GM12878 (cell line): ENCODE measurements at regions not wholly inside any gene's neighbourhood (a gene's known extent, or its start where the extent isn't known, plus 50 kb on each side); places are given as distances from the start of the nearest gene placed in this dataset.

ENCODE experiments used
- ATAC-seq: fragments of 200-7000 bp; cut with Tn5 transposase; 3 replicates; pipeline ENCODE4 v1.9.1; 2020; ENCODE audit warnings: mild to moderate bottlenecking, moderate library complexity
- BruUV-seq: library from RNA; stranded (reverse); fragments of 400-500 nt; replicated peaks from 2 replicates; lab custom pipeline; 2021; lab: Mats Ljungman, UMichigan
- CTCF ChIA-PET: fragments of 300-600 bp; sonication (Branson Sonifier 250); formaldehyde crosslinking; extraction: SDS; loops from one replicate; lab custom pipeline; 2021; ENCODE audit warnings: inconsistent platforms; lab: Yijun Ruan, JAX
- POLR2A ChIA-PET: fragments of 350-600 bp; formaldehyde crosslinking; extraction: SDS; loops from one replicate; lab custom pipeline; 2021; ENCODE audit warnings: inconsistent platforms; lab: Charles Lee
- RAD21 ChIA-PET: fragments of 300-600 bp; sonication (Branson Sonifier 250); formaldehyde crosslinking; loops from one replicate; lab custom pipeline; 2023; ENCODE audit warnings: antibody characterized with exemption; ENCODE audit not compliant: unreplicated experiment; lab: Charles Lee
- SMC1A ChIA-PET: fragments of 300-600 bp; sonication (Branson Sonifier 250); formaldehyde crosslinking; loops from one replicate; lab custom pipeline; 2023; ENCODE audit not compliant: unreplicated experiment, uncharacterized antibody; lab: Charles Lee
- DNase-seq: peaks from one replicate; pipeline ENCODE4 v3.0.0-alpha.2; 2011; ENCODE audit warnings: low read depth, low spot score
- FAIRE-seq: peaks from 3 replicates; lab custom pipeline; 2011; peaks lifted over from hg19 to GRCh38; lab: Jason Lieb, UNC
- H2AFZ ChIP-seq: 2 replicates; pipeline ENCODE4 v1.6.0; 2011; ENCODE audit warnings: low read depth, low read length, control low read depth; ENCODE audit not compliant: control insufficient read depth
- H3K27ac ChIP-seq: 2 replicates; pipeline ENCODE4 v1.5.1; 2011; ENCODE audit warnings: control low read depth; ENCODE audit not compliant: control insufficient read depth, insufficient read depth
- H3K27me3 ChIP-seq, 2 experiments: replicated peaks in 1 of 2; 2 replicates each; pipeline versions ENCODE4 v1.6.0 to v1.6.1; 2011; ENCODE audit warnings: low read length in 1 of 2; ENCODE audit not compliant: control insufficient read depth in 2 of 2, insufficient read depth in 2 of 2
- H3K36me3 ChIP-seq, 2 experiments: 2 replicates each; pipeline ENCODE4 v1.5.1; 2011; ENCODE audit warnings: low read length in 1 of 2; ENCODE audit not compliant: control insufficient read depth in 2 of 2, insufficient read depth in 2 of 2
- H3K4me1 ChIP-seq: 2 replicates; pipeline ENCODE4 v1.6.1; 2011; ENCODE audit warnings: mild to moderate bottlenecking, low read length, moderate library complexity, mixed read lengths; ENCODE audit not compliant: control insufficient read depth, insufficient read depth
- H3K4me2 ChIP-seq: 2 replicates; pipeline ENCODE4 v1.6.0; 2011; ENCODE audit warnings: control low read depth; ENCODE audit not compliant: control insufficient read depth, insufficient read depth
- H3K4me3 ChIP-seq: fragments of 200-600 bp; sonication (generic); 2 replicates; pipeline ENCODE4 v1.5.1; 2016
- H3K79me2 ChIP-seq: 2 replicates; pipeline ENCODE4 v1.6.0; 2011; ENCODE audit warnings: low read length; ENCODE audit not compliant: control insufficient read depth, insufficient read depth
- H3K9ac ChIP-seq: 2 replicates; pipeline ENCODE4 v1.8.0; 2011; ENCODE audit warnings: low read length, control low read depth, mixed read lengths; ENCODE audit not compliant: control insufficient read depth, insufficient read depth
- H3K9me3 ChIP-seq: replicated peaks from 3 replicates; pipeline ENCODE4 v1.5.1; 2011; ENCODE audit warnings: mild to moderate bottlenecking, low read length; ENCODE audit not compliant: control insufficient read depth, insufficient read depth
- H4K20me1 ChIP-seq: 2 replicates; pipeline ENCODE4 v1.6.0; 2011; ENCODE audit not compliant: control insufficient read depth, insufficient read depth
- ATF7 ChIP-seq: fragments of 450-650 bp; IDR thresholded peaks from 2 replicates; pipeline ENCODE4 v1.6.1; 2016; ENCODE audit warnings: low read depth, mild to moderate bottlenecking
- BCLAF1 ChIP-seq: fragments of 450-650 bp; IDR thresholded peaks from 2 replicates; pipeline ENCODE4 v1.6.1; 2017; ENCODE audit warnings: antibody characterized with exemption, mild to moderate bottlenecking, moderate library complexity
- CHD4 ChIP-seq: fragments of 200-600 bp; sonication (generic); IDR thresholded peaks from 2 replicates; pipeline ENCODE4 v1.6.1; 2016; ENCODE audit warnings: mild to moderate bottlenecking
- EGR1 ChIP-seq, 2 experiments: IDR thresholded peaks; 1 replicate in 1 of 2; 2 replicates in 1 of 2; pipeline ENCODE4 v1.6.1; 2011 to 2012; ENCODE audit warnings: low read depth in 2 of 2, low read length in 2 of 2, borderline replicate concordance in 1 of 2, mild to moderate bottlenecking in 1 of 2, moderate library complexity in 1 of 2
- HDGF ChIP-seq: fragments of 450-650 bp; IDR thresholded peaks from 2 replicates; pipeline ENCODE4 v1.6.1; 2016; ENCODE audit warnings: antibody characterized with exemption
- JUND ChIP-seq: IDR thresholded peaks from 2 replicates; pipeline ENCODE4 v1.6.1; 2012; ENCODE audit warnings: low read depth, mild to moderate bottlenecking, low read length, improper control_type of control experiment, moderate library complexity
- RAD21 ChIP-seq: IDR thresholded peaks from 2 replicates; pipeline ENCODE4 v1.6.1; 2011; ENCODE audit warnings: mild to moderate bottlenecking, low read depth, low read length, moderate library complexity; ENCODE audit not compliant: insufficient read depth
- SMAD5 ChIP-seq: IDR thresholded peaks from 2 replicates; pipeline ENCODE4 v1.6.1; 2016; ENCODE audit warnings: antibody characterized with exemption, low read depth
- ZBTB33 ChIP-seq: fragments of 450-650 bp; IDR thresholded peaks from 2 replicates; pipeline ENCODE4 v1.6.1; 2017; ENCODE audit warnings: mild to moderate bottlenecking
- ZNF622 ChIP-seq: fragments of 450-650 bp; IDR thresholded peaks from 2 replicates; pipeline ENCODE4 v1.6.1; 2017; ENCODE audit warnings: mild to moderate bottlenecking, inconsistent platforms
- WGBS: methylation state at CpG from one replicate; pipeline ENCODE4 v1.1.6; 2016; ENCODE audit warnings: low lambda C conversion rate; ENCODE audit not compliant: insufficient replicate concordance, insufficient coverage; ENCODE audit errors: missing lambda C conversion rate; 5-methylcytosine and 5-hydroxymethylcytosine counted together
- in situ Hi-C: fragments of 300-500 bp; cut with MboI; formaldehyde crosslinking; loops from 9 replicates; pipeline ENCODE4 v1.14.3; 2018; ENCODE audit warnings: mixed read lengths
- intact Hi-C: fragments of 100-400 bp; cut with micrococcal nuclease; formaldehyde crosslinking; loops from one replicate; pipeline ENCODE4 v1.14.2; 2022; ENCODE audit not compliant: unreplicated experiment
- TF ChIP-seq, protein P1 (sequence below): fragments of 450-650 bp; formaldehyde crosslinking; IDR thresholded peaks from 2 replicates; pipeline ENCODE4 v1.5.0; 2022; ENCODE audit warnings: mild to moderate bottlenecking, missing genetic modification characterization
- TF ChIP-seq, protein P2 (sequence below): IDR thresholded peaks from 2 replicates; pipeline ENCODE4 v1.6.1; 2012; ENCODE audit warnings: low read length, inconsistent platforms

DNA sequence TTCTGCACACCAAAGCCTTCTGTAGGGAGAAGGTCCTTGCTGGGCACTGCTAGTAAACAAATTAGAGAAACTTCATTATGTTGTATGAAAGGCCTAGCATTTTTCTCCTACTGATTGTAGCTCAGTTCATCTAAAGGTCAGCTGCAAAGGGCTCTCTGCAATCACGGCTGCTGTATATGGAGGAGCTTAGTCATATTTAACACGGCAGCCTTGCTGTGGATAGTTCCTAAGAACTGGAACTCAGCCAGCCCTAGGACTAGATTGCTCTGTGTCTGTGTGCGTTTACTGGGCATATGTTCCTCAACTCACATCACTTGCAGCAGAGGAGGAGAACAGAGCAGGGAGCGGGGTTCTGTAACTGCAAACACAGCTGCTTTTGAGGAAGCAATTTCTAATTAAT is 1103.9 kb upstream of the KLHL29 start (continued):
- TF ChIP-seq EGR1 (IDR thresholded peaks at IDR 0.05; ENCODE audit: borderline replicate concordance in 1 of 2, low read depth in 2 of 2, low read length in 2 of 2): no peak
- TF ChIP-seq, protein P1, sequence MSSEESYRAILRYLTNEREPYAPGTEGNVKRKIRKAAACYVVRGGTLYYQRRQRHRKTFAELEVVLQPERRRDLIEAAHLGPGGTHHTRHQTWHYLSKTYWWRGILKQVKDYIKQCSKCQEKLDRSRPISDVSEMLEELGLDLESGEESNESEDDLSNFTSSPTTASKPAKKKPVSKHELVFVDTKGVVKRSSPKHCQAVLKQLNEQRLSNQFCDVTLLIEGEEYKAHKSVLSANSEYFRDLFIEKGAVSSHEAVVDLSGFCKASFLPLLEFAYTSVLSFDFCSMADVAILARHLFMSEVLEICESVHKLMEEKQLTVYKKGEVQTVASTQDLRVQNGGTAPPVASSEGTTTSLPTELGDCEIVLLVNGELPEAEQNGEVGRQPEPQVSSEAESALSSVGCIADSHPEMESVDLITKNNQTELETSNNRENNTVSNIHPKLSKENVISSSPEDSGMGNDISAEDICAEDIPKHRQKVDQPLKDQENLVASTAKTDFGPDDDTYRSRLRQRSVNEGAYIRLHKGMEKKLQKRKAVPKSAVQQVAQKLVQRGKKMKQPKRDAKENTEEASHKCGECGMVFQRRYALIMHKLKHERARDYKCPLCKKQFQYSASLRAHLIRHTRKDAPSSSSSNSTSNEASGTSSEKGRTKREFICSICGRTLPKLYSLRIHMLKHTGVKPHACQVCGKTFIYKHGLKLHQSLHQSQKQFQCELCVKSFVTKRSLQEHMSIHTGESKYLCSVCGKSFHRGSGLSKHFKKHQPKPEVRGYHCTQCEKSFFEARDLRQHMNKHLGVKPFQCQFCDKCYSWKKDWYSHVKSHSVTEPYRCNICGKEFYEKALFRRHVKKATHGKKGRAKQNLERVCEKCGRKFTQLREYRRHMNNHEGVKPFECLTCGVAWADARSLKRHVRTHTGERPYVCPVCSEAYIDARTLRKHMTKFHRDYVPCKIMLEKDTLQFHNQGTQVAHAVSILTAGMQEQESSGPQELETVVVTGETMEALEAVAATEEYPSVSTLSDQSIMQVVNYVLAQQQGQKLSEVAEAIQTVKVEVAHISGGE (CRISPR knock-in tag): no peak
- TF ChIP-seq JUND: no peak
- TF ChIP-seq ATF7: no peak
- TF ChIP-seq ZNF622: no peak
- TF ChIP-seq, protein P2, sequence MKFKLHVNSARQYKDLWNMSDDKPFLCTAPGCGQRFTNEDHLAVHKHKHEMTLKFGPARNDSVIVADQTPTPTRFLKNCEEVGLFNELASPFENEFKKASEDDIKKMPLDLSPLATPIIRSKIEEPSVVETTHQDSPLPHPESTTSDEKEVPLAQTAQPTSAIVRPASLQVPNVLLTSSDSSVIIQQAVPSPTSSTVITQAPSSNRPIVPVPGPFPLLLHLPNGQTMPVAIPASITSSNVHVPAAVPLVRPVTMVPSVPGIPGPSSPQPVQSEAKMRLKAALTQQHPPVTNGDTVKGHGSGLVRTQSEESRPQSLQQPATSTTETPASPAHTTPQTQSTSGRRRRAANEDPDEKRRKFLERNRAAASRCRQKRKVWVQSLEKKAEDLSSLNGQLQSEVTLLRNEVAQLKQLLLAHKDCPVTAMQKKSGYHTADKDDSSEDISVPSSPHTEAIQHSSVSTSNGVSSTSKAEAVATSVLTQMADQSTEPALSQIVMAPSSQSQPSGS: no peak
- no peak for TF ChIP-seq HDGF
- TF ChIP-seq, all 136 proteins: peak for 0

- no peak overlapping the region for H3K4me3 ChIP-seq
- ChIA-PET RAD21 (no interaction called here), CTCF (no interaction called here), SMC1A (interaction anchor here (1.4 kb wide), 1 partner anchor 74 kb away, joined by 3 read pairs; no protein-coding TSS in a partner anchor), POLR2A (no interaction called here)
- no peak for FAIRE-seq
- no peak for DNase-seq
- no peaks in the 10 kb centered on the region for H3K9me3 ChIP-seq
- no peaks in the 10 kb centered on the region for H3K4me1 ChIP-seq
- no TSS peak for BruUV-seq
- 0% methylated on average over 1 of the region's 1 CpG for WGBS
- H2AFZ ChIP-seq: no peak overlapping the region
- H3K79me2 ChIP-seq: no peaks in the 10 kb centered on the region
- no peaks in the 10 kb centered on the region for H4K20me1 ChIP-seq
- no peak overlapping the region for H3K4me2 ChIP-seq
- no peak overlapping the region for H3K9ac ChIP-seq
- H3K27me3 ChIP-seq: no peaks in the 10 kb centered on the region
- intact Hi-C loops: no loop called here
- H3K36me3 ChIP-seq: no peaks in the 10 kb centered on the region
- in situ Hi-C loops: no loop called here
- no peak for ATAC-seq
- H3K27ac ChIP-seq: no peak overlapping the region
- TF ChIP-seq ZBTB33: no peak
- TF ChIP-seq BCLAF1: no peak
- TF ChIP-seq RAD21: no peak
- TF ChIP-seq SMAD5: no peak
- no peak for TF ChIP-seq HDGF
- no peak for TF ChIP-seq CHD4
These were observed 1102.8 kb upstream of the KLHL29 start for GRCh38 chr2:22282220-22282619.
